ENCODE measurements at regions not wholly inside any gene's neighbourhood (a gene's known extent, or its start where the extent isn't known, plus 50 kb on each side); places are given as distances from the start of the nearest gene placed in this dataset.

DNA sequence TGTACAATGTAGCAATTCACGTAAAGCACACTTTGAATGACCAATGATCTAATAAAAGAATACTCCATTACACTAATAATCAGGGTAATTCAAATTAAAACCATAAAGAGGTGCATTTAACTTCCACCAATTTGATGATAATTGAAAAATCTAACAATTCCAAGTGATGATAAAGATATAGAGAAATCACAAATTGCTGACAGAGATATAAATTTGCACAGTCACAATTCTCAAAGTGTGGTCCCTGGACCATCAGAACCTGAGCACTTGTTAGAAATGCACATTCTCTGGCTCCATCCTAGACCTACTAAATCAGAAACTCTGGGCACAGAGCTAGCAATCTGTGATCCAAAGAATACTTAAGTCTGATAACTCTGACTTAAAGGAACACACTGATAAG lies 165.8 kb upstream of the DCC start:
- no peak overlapping the region for H3K27ac ChIP-seq
- TF ChIP-seq ZFX (IDR thresholded peaks at IDR 0.05; ENCODE audit: borderline replicate concordance) (no peak), CTCF (IDR thresholded peaks at IDR 0.05) (no peak)

DNA sequence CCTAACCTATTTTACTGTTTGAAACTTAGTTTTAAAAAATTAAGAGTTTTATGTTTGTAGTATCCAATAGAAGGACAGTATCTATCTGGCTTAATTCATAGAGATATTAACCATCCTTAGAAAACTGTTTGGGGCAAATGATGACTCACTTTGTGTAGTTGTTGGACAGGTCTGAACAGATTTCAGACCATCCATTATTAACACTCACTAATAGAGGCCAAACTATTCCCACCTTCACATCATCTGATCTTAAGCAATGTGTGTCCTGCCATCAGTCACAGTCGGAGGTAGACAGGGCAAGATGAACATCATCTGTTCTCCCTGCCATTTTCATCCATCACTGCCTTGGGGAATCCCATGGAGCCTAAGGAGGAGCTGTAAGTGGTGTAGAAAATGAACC lies 164.6 kb upstream of the DCC start:
- H3K27ac ChIP-seq, result no peak overlapping the region
- no peak for TF ChIP-seq CTCF (IDR thresholded peaks at IDR 0.05)
- TF ChIP-seq ZFX (IDR thresholded peaks at IDR 0.05; ENCODE audit: borderline replicate concordance), result no peak

DNA sequence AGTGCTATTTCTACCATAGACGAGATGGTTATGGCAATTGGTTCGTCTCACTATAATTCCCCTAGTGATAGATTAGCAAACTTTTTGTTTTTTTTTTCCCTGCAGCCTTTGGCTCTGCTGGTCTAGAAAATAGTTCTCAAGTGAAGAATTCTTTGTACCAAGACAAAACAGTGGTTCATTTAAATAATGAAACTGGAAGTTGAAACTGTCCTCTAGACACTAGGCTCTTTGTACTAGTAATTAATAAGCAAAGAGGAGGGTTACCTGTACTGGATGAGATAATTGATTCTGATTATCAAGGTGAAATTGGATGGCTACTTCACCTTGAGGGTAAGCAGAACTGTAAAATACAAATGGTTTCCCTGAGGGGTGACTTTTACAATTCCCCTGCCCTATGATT lies 156.9 kb upstream of the DCC start:
- H3K27ac ChIP-seq, result no peak overlapping the region

DNA sequence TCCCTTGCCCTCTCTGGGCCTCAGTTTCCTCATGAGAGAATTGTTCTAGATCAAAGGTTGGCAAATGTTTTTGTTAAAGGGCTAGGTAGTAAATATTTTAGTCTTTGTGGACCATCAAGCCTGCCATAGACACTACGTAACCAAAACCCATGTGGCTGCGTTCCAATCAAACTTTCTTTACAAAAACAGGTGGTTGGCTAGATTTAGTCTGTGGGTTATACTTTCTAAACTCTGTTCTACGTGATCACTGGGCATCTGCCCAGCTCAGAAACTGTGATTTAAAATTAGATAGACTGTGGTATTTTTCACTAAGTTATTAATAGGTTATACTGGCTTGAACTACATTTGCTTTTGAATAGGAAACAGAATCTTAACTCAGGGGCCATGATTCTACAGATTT lies 149.8 kb upstream of the DCC start:
- TF ChIP-seq CTCF (IDR thresholded peaks at IDR 0.05), result no peak
- no peak for TF ChIP-seq ZFX (IDR thresholded peaks at IDR 0.05; ENCODE audit: borderline replicate concordance)
- H3K27ac ChIP-seq, result no peak overlapping the region

More for the DNA sequence above, 156.9 kb upstream of the DCC start:
- TF ChIP-seq CTCF (IDR thresholded peaks at IDR 0.05) (no peak), ZFX (IDR thresholded peaks at IDR 0.05; ENCODE audit: borderline replicate concordance) (no peak)

DNA sequence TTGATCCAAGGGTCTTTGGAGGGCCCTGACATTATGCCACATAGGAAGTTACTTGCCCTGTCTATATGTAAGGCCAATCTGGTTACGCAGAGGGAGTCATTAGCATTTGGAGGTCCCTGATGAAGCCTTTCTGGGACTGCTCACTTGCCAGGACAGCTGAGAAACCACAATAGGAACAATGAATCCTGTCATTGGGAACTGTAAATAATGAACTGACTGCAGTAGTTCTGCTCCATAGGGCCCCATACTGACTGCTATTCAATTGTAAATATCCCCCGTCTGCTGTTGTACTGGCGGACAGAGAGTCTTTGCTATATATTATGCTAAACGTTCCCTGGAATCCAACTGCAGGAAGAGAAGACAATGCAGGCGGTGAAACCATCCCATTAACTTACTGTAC lies 149.4 kb upstream of the DCC start:
- TF ChIP-seq CTCF (IDR thresholded peaks at IDR 0.05) (no peak), ZFX (IDR thresholded peaks at IDR 0.05; ENCODE audit: borderline replicate concordance) (no peak)
- no peak overlapping the region for H3K27ac ChIP-seq

- no peak overlapping the region for H3K27ac ChIP-seq
- no peak for TF ChIP-seq CTCF (IDR thresholded peaks at IDR 0.05)
- no peak for TF ChIP-seq ZFX (IDR thresholded peaks at IDR 0.05; ENCODE audit: borderline replicate concordance)
Measured at GRCh38 chr18:52200406-52200805, 139.6 kb upstream of the DCC start.

DNA sequence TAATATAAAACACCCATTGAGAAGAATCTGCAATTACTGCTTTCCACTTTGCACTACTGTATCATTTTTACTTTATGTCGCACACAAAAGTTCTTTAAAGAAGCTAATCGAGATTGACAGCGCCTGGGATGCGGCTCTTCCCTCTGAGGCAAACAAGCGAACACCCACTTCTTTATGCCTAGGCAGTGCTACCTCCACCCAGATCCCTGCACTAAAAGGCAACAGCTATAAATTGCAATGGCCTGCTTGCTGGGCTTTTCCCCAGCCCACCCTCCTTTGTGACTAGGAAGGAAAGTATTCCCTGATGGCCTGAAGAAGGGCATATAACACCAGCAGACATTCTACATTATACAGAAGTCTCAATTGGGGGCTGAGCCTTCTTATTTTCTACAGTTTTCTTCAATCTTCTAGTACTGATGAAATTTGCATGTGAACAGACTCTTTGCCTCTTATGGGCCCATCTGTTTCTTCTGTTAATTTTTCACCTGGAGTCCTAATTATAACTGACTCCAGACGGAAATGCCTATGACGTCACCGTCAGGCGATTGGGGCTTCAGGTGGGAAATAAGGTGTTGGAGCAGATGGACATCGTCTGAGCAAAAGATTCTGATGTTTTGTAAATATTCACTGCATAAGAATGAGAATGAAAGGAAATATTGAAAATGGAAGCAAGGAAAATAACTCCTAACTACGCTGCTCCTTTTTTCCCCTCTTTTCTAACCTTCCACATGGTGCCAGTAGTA lies 138.9 kb upstream of the DCC start:
- TF ChIP-seq ZFX (IDR thresholded peaks at IDR 0.05; ENCODE audit: borderline replicate concordance) (no peak), CTCF (IDR thresholded peaks at IDR 0.05) (no peak)

More for the DNA sequence above, 138.9 kb upstream of the DCC start:
- no peak overlapping the region for H3K27ac ChIP-seq

Data from 22Rv1 (cell line).